Mucosa of gallbladder (tissue), 1 donor: ENCODE measurements at regions not wholly inside any gene's neighbourhood (a gene's known extent, or its start where the extent isn't known, plus 50 kb on each side); places are given as distances from the start of the nearest gene placed in this dataset.
"Not testable (repeated sequence)": the region's sequence is repeated elsewhere in the genome, so short reads cannot be mapped to it uniquely, and the experiment has no call there.

Experiments
- DNase-seq: peaks from one replicate; pipeline ENCODE4 v3.0.0-alpha.2; 2020; ENCODE audit warnings: low spot score
- donor health status: DM: no; HTN: no; CAD: no.

- DNase-seq, result not testable (repeated sequence)
These were observed 221.9 kb upstream of the LRRC61 start for GRCh38 chr7:150101282-150101681.

- DNase-seq, result not testable (repeated sequence)
These were observed 215.9 kb upstream of the LRRC61 start for GRCh38 chr7:150107283-150107682.

- DNase-seq, result not testable (repeated sequence)
These were observed 212.8 kb upstream of the LRRC61 start for GRCh38 chr7:150110375-150110820.

GRCh38 chr7:150110882-150111281 lies 212.3 kb upstream of the LRRC61 start:
- DNase-seq, result not testable (repeated sequence)

GRCh38 chr7:150111373-150112139 lies 211.6 kb upstream of the LRRC61 start:
- not testable (repeated sequence) for DNase-seq

GRCh38 chr7:150113301-150113700 lies 209.9 kb upstream of the LRRC61 start:
- DNase-seq, result not testable (repeated sequence)

GRCh38 chr7:150114591-150114990 lies 208.6 kb upstream of the LRRC61 start:
- not testable (repeated sequence) for DNase-seq

- not testable (repeated sequence) for DNase-seq
These were observed 203.2 kb upstream of the LRRC61 start for GRCh38 chr7:150119966-150120365.

- DNase-seq, result not testable (repeated sequence)
These were observed 197.3 kb upstream of the LRRC61 start for GRCh38 chr7:150125831-150126230.

GRCh38 chr7:150134451-150134850 lies 188.7 kb upstream of the LRRC61 start:
- not testable (repeated sequence) for DNase-seq

- DNase-seq, result not testable (repeated sequence)
These were observed 187.4 kb upstream of the LRRC61 start for GRCh38 chr7:150135620-150136190.

GRCh38 chr7:150139840-150140239 lies 183.3 kb upstream of the LRRC61 start:
- DNase-seq, result not testable (repeated sequence)

GRCh38 chr7:150141525-150142345 lies 181.4 kb upstream of the LRRC61 start:
- DNase-seq, result not testable (repeated sequence)

GRCh38 chr7:150146124-150146523 lies 177.0 kb upstream of the LRRC61 start:
- DNase-seq, result not testable (repeated sequence)

GRCh38 chr7:150147524-150147923 lies 175.6 kb upstream of the LRRC61 start:
- not testable (repeated sequence) for DNase-seq

GRCh38 chr7:150156015-150156414 lies 167.1 kb upstream of the LRRC61 start:
- DNase-seq, result not testable (repeated sequence)

GRCh38 chr7:150158696-150159095 lies 164.5 kb upstream of the LRRC61 start:
- not testable (repeated sequence) for DNase-seq

- not testable (repeated sequence) for DNase-seq
These were observed 153.6 kb upstream of the LRRC61 start for GRCh38 chr7:150169515-150169914.

- not testable (repeated sequence) for DNase-seq
These were observed 153.1 kb upstream of the LRRC61 start for GRCh38 chr7:150169943-150170490.

- not testable (repeated sequence) for DNase-seq
These were observed 139.6 kb upstream of the LRRC61 start for GRCh38 chr7:150183602-150184001.

GRCh38 chr7:150189963-150190362 lies 133.2 kb upstream of the LRRC61 start:
- DNase-seq, result not testable (repeated sequence)

- not testable (repeated sequence) for DNase-seq
These were observed 130.6 kb upstream of the LRRC61 start for GRCh38 chr7:150192541-150192940.
